MCF 10A (cell line): ENCODE measurements at regions not wholly inside any gene's neighbourhood (a gene's known extent, or its start where the extent isn't known, plus 50 kb on each side); places are given as distances from the start of the nearest gene placed in this dataset.

Experiments
- BruUV-seq: library from RNA; stranded (reverse); fragments of 400-500 nt; replicated peaks from 2 replicates; lab custom pipeline; 2021; lab: Mats Ljungman, UMichigan
- CTCF ChIA-PET: fragments of 300-600 bp; sonication (Branson Sonifier 250); formaldehyde crosslinking; extraction: SDS; loops from one replicate; lab custom pipeline; 2021; ENCODE audit warnings: antibody characterized with exemption, inconsistent platforms; lab: Yijun Ruan, JAX
- POLR2A ChIA-PET: fragments of 300-600, 350-650 bp; sonication (Branson Sonifier 250); formaldehyde crosslinking; extraction: SDS; loops from one replicate; lab custom pipeline; 2020; ENCODE audit warnings: antibody characterized with exemption, inconsistent platforms; lab: Yijun Ruan, JAX
- DNase-seq: peaks from one replicate; pipeline ENCODE4 v3.0.0-alpha.2; 2018; ENCODE audit not compliant: unreplicated experiment
- H3K27ac Mint-ChIP-seq: one replicate; pipeline ENCODE4 v1.8.0; 2022; ENCODE audit warnings: mild to moderate bottlenecking, low read depth, mixed read lengths; ENCODE audit not compliant: unreplicated experiment
- H3K27me3 Mint-ChIP-seq: one replicate; pipeline ENCODE4 v1.8.0; 2022; ENCODE audit warnings: mixed read lengths; ENCODE audit not compliant: insufficient read depth, unreplicated experiment
- H3K36me3 Mint-ChIP-seq: one replicate; pipeline ENCODE4 v1.8.0; 2022; ENCODE audit warnings: mild to moderate bottlenecking, moderate library complexity, mixed read lengths; ENCODE audit not compliant: insufficient read depth, unreplicated experiment
- H3K4me1 Mint-ChIP-seq: one replicate; pipeline ENCODE4 v1.8.0; 2022; ENCODE audit warnings: mixed read lengths; ENCODE audit not compliant: insufficient read depth, unreplicated experiment
- H3K4me3 Mint-ChIP-seq: one replicate; pipeline ENCODE4 v1.8.0; 2022; ENCODE audit warnings: mild to moderate bottlenecking, moderate library complexity, mixed read lengths; ENCODE audit not compliant: unreplicated experiment
- H3K9me3 Mint-ChIP-seq: one replicate; pipeline ENCODE4 v1.8.0; 2022; ENCODE audit warnings: mixed read lengths; ENCODE audit not compliant: unreplicated experiment
- intact Hi-C: fragments of 100-400 bp; cut with micrococcal nuclease; formaldehyde crosslinking; loops from 2 replicates; pipeline ENCODE4 v1.14.1; 2022
- TF ChIP-seq, protein P1 (sequence below): fragments of 200-600 bp; IDR thresholded peaks from one replicate; pipeline ENCODE4 v1.8.0; 2022; ENCODE audit warnings: antibody characterized with exemption, mild to moderate bottlenecking; ENCODE audit not compliant: unreplicated experiment

DNA sequence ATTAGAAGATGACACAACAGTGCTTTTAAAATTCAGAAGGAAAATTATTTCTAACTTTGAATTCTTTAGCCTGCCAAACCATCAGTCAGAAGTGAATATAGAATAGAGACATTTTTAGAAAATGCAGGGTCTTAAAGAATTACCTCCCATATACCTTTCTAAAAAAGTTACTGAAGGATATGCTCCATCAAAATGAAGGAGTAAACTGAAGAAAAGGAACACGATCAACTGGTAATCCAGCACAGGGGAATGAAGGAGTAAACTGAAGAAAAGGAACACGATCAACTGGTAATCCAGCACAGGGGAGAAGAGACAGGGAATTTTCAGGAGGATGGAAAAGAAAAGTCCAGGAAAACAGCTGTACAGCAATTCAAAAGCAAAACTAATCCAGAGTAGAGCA, 75.4 kb upstream of the LDLRAD3 start:
- intact Hi-C loops, result no loop called here
- Mint-ChIP-seq H3K4me3 (no peak overlapping the region), H3K27ac (no peak overlapping the region), H3K36me3 (peaks cover 3% of the 10 kb centered on the region), H3K27me3 (no peaks in the 10 kb centered on the region), H3K9me3 (peaks cover 20% of the 10 kb centered on the region), H3K4me1 (peaks cover 6% of the 10 kb centered on the region)
- no TSS peak for BruUV-seq
- CTCF ChIA-PET, result interaction anchor here (1.9 kb wide), 1 partner anchor 47 kb away, joined by 5 read pairs; no protein-coding TSS in a partner anchor
- TF ChIP-seq, protein P1, sequence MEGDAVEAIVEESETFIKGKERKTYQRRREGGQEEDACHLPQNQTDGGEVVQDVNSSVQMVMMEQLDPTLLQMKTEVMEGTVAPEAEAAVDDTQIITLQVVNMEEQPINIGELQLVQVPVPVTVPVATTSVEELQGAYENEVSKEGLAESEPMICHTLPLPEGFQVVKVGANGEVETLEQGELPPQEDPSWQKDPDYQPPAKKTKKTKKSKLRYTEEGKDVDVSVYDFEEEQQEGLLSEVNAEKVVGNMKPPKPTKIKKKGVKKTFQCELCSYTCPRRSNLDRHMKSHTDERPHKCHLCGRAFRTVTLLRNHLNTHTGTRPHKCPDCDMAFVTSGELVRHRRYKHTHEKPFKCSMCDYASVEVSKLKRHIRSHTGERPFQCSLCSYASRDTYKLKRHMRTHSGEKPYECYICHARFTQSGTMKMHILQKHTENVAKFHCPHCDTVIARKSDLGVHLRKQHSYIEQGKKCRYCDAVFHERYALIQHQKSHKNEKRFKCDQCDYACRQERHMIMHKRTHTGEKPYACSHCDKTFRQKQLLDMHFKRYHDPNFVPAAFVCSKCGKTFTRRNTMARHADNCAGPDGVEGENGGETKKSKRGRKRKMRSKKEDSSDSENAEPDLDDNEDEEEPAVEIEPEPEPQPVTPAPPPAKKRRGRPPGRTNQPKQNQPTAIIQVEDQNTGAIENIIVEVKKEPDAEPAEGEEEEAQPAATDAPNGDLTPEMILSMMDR, result no peak
- POLR2A ChIA-PET, result interaction anchor here (0.6 kb wide), 1 partner anchor 18 kb away, joined by 3 read pairs; no protein-coding TSS in a partner anchor
- DNase-seq, result no peak

DNA sequence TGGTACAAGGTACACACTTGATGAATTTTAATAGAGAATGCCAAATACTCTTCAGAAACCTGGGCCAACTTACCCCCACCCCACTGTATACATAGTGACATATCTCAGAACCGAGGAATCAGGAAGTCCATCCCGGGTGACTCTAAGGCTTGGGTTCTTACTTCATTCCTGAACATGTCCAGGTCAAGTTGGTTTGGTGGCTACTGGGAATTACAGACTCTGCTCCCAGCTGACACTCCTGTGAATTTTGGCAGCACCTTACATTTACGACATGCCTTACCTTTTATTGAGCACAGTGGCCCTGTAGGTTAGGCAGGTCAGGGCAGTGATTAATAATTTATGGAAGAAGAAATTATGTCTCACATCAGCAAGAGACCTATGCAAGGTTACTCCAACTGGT, 70.1 kb upstream of the LDLRAD3 start:
- POLR2A ChIA-PET, result interaction anchor here (1.0 to 2.5 kb wide), 6 partner anchors 10 to 88 kb away, joined by 3 to 7 read pairs (median 4); no protein-coding TSS in a partner anchor
- Mint-ChIP-seq H3K36me3 (no peaks in the 10 kb centered on the region), H3K27me3 (no peaks in the 10 kb centered on the region), H3K9me3 (peaks cover 2% of the 10 kb centered on the region), H3K27ac (no peak overlapping the region), H3K4me1 (peaks cover 6% of the 10 kb centered on the region), H3K4me3 (no peak overlapping the region)
- TF ChIP-seq, protein P1, result no peak
- intact Hi-C loops, result no loop called here
- CTCF ChIA-PET, result interaction anchor here (0.7 kb wide), 2 partner anchors 71 to 658 kb away, joined by 3 to 6 read pairs; no protein-coding TSS in a partner anchor
- BruUV-seq, result no TSS peak
- no peak for DNase-seq

DNA sequence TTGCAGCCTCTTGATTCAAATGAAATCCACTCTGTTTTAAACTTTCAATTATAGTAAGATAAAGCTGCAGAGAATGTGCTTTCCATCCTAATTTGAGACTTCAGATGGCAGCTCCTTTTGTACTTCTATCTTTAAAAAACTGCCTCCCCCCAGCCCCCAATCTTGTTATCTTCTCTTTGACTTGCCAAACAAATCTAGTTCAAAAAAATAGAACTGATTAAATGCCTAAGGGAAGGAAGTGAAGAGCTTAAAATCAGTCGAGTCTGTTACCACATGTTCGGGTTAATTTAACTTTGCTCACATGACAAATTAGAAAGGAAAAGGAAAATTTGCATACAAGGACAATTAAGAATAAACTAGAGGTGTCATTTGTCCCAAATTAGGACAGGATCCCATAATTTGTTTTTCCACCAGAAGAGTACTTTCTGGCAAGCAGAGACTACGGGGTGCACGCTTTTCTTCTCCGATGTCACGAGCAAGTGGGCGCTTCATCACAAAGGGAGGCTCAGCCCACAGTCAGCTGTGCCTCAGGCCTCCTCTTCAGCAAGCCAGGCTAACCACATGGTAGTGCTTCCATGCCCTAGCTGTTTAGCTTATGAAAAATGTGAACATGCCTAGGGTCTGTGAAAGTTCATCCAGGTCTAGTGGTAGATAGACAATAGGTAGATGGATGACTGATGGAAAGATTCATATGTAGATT, 69.0 kb upstream of the LDLRAD3 start:
- Mint-ChIP-seq H3K27me3 (no peaks in the 10 kb centered on the region), H3K9me3 (no peaks in the 10 kb centered on the region), H3K4me3 (no peak overlapping the region), H3K36me3 (no peaks in the 10 kb centered on the region), H3K27ac (no peak overlapping the region), H3K4me1 (peaks cover 6% of the 10 kb centered on the region)
- ChIA-PET CTCF (interaction anchor here (0.7 to 1.3 kb wide), 3 partner anchors 53 to 87 kb away, joined by 3 to 4 read pairs (median 3); no protein-coding TSS in a partner anchor), POLR2A (interaction anchor here (0.5 to 1.6 kb wide), 7 partner anchors 9 to 1884 kb away, joined by 3 to 6 read pairs (median 4); no protein-coding TSS in a partner anchor)
- TF ChIP-seq, protein P1, result no peak
- intact Hi-C loops, result no loop called here
- no peak for DNase-seq
- no TSS peak for BruUV-seq

DNA sequence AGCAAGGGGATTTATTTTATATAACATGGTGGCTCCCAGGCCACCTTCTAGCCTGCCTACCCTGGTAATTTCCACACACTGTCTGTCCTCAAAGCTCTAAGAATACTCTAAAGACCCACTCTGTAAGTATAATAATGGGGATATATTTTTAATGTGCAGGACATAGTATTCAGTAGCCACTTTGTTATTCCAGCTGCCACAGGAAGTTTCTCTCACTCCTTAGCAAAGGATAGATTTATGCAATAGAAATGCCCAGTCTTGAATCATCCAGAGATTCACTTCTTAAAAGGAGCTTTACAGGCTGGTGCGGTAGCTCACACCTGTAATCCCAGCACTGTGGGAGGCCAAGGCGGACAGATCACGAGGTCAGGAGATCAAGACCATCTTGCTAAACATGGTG, 68.4 kb upstream of the LDLRAD3 start:
- no TSS peak for BruUV-seq
- CTCF ChIA-PET, result interaction anchor here (0.6 to 1.3 kb wide), 4 partner anchors 53 to 926 kb away, joined by 3 to 4 read pairs (median 3); no protein-coding TSS in a partner anchor
- intact Hi-C loops, result no loop called here

More for the DNA sequence above, 68.4 kb upstream of the LDLRAD3 start:
- Mint-ChIP-seq H3K4me1 (peaks cover 6% of the 10 kb centered on the region), H3K27me3 (no peaks in the 10 kb centered on the region), H3K27ac (no peak overlapping the region), H3K4me3 (no peak overlapping the region), H3K36me3 (no peaks in the 10 kb centered on the region), H3K9me3 (no peaks in the 10 kb centered on the region)
- POLR2A ChIA-PET, result interaction anchor here (0.7 to 1.6 kb wide), 3 partner anchors 18 to 121 kb away, joined by 3 to 4 read pairs (median 3); no protein-coding TSS in a partner anchor
- DNase-seq, result no peak
- TF ChIP-seq, protein P1, result no peak
